GM23338 (cell line): ENCODE measurements at regions not wholly inside any gene's neighbourhood (a gene's known extent, or its start where the extent isn't known, plus 50 kb on each side); places are given as distances from the start of the nearest gene placed in this dataset.

ENCODE experiments used
- ATAC-seq: fragments of 200-7000 bp; cut with Tn5 transposase; 3 replicates; pipeline ENCODE4 v1.9.1; 2020
- DNase-seq: peaks from one replicate; pipeline ENCODE4 v3.0.0-alpha.2; 2015; ENCODE audit warnings: low spot score
- H2AFZ ChIP-seq: fragments of 200-600 bp; sonication (generic); 2 replicates; pipeline ENCODE4 v1.8.0; 2016; ENCODE audit warnings: antibody characterized with exemption, mild to moderate bottlenecking, moderate library complexity
- H3F3A ChIP-seq: fragments of 200-600 bp; sonication (generic); replicated peaks from 2 replicates; pipeline ENCODE4 v1.8.0; 2017; ENCODE audit warnings: antibody characterized with exemption, mixed run types, low read depth
- H3K27ac ChIP-seq: fragments of 200-600 bp; sonication (generic); 2 replicates; pipeline ENCODE4 v1.6.1; 2016; ENCODE audit warnings: low read depth
- H3K27me3 ChIP-seq: fragments of 200-600 bp; sonication (generic); 2 replicates; pipeline ENCODE4 v1.8.0; 2016; ENCODE audit warnings: mild to moderate bottlenecking, mixed run types, moderate library complexity; ENCODE audit not compliant: insufficient read depth
- H3K36me3 ChIP-seq: fragments of 200-600 bp; sonication (generic); 2 replicates; pipeline ENCODE4 v1.8.0; 2016; ENCODE audit warnings: mild to moderate bottlenecking; ENCODE audit not compliant: insufficient read depth
- H3K4me1 ChIP-seq: fragments of 200-600 bp; sonication (generic); 2 replicates; pipeline ENCODE4 v1.8.0; 2016; ENCODE audit warnings: mild to moderate bottlenecking, moderate library complexity; ENCODE audit not compliant: insufficient read depth
- H3K4me2 ChIP-seq: fragments of 200-600 bp; sonication (generic); 2 replicates; pipeline ENCODE4 v1.7.1; 2017; ENCODE audit warnings: mixed run types
- H3K4me3 ChIP-seq: fragments of 200-600 bp; sonication (generic); 2 replicates; pipeline ENCODE4 v1.6.1; 2016; ENCODE audit warnings: mixed run types
- H3K79me2 ChIP-seq: fragments of 200-600 bp; sonication (generic); replicated peaks from 2 replicates; pipeline ENCODE4 v1.8.0; 2017; ENCODE audit warnings: mild to moderate bottlenecking; ENCODE audit not compliant: insufficient read depth
- H3K9me2 ChIP-seq: fragments of 200-600 bp; sonication (generic); 2 replicates; pipeline ENCODE4 v1.8.0; 2017; ENCODE audit not compliant: insufficient read depth
- H4K20me1 ChIP-seq: fragments of 200-600 bp; sonication (generic); replicated peaks from 2 replicates; pipeline ENCODE4 v1.8.0; 2017; ENCODE audit warnings: mild to moderate bottlenecking; ENCODE audit not compliant: insufficient read depth
- H3K27ac Mint-ChIP-seq: 2 replicates; pipeline ENCODE4 v1.8.0; 2020; ENCODE audit warnings: inconsistent platforms, mild to moderate bottlenecking, moderate library complexity, mixed read lengths
- H3K27me3 Mint-ChIP-seq: 3 replicates; pipeline ENCODE4 v1.8.0; 2022; ENCODE audit warnings: low read depth, mild to moderate bottlenecking, moderate library complexity, mixed read lengths, inconsistent platforms; ENCODE audit not compliant: insufficient read depth, poor library complexity
- H3K36me3 Mint-ChIP-seq: 3 replicates; pipeline ENCODE4 v1.8.0; 2021; ENCODE audit warnings: low read depth, mild to moderate bottlenecking, inconsistent platforms, moderate library complexity, mixed read lengths
- H3K4me1 Mint-ChIP-seq: 3 replicates; pipeline ENCODE4 v1.8.0; 2020; ENCODE audit warnings: mild to moderate bottlenecking, inconsistent platforms, mixed read lengths
- H3K4me3 Mint-ChIP-seq: 3 replicates; pipeline ENCODE4 v1.8.0; 2021; ENCODE audit warnings: moderate library complexity, mild to moderate bottlenecking, inconsistent platforms, mixed read lengths
- H3K9me3 Mint-ChIP-seq: 3 replicates; pipeline ENCODE4 v1.8.0; 2020; ENCODE audit warnings: moderate library complexity, mild to moderate bottlenecking, inconsistent platforms, mixed read lengths
- EZH2phosphoT487 ChIP-seq: fragments of 200-600 bp; sonication (generic); IDR thresholded peaks from one replicate; pipeline ENCODE4 v1.8.1; 2018; ENCODE audit warnings: antibody characterized with exemption; ENCODE audit not compliant: unreplicated experiment
- ZNF114 ChIP-seq: fragments of 250-450 bp; sonication (Bioruptor Pico); IDR thresholded peaks from 2 replicates; pipeline ENCODE4 v1.5.0; 2020; ENCODE audit warnings: mild to moderate bottlenecking, moderate library complexity
- ZNF331 ChIP-seq: fragments of 250-450 bp; sonication (Bioruptor Pico); IDR thresholded peaks from 2 replicates; pipeline ENCODE4 v1.5.0; 2020; ENCODE audit warnings: low read depth, mild to moderate bottlenecking, moderate library complexity

DNA sequence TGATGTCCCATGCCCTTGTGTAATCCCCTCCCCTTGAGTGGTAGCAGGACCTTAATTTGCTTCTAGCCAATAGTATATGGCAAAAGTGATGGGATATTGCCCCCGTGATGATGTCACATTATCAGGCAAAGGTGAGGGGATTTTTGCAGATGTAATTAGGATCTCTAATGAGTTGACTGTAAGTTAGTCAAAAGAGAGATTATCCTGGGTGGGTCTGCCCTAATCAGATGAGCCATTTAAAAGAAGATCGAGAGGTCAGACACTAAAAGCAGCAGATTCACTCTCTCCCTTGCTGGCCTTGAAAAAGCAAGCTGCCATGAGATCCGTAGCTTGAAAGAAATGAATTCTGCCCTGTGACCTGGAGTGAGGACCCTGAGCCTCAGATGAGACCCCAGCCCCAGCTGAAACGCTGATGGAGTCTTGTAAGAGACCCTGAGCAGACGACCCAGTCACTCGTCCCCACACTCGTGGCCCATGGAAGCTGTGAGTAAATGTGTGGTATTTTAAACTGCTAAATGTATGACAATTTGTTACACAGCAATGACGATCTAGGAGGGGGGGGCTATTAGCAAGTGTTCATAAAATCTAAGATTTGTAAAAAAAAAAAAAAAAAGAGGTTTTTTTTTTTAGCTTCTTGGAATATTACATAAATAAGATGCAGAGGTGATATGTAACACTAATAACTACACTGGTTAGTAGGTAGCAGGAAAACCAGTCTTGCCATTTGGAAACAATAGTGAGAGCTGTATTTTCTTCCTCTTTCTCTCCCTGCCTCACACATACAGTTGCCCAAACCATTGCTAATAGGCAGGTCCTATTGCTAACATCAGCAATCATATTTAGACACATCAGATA lies 50.3 kb upstream of the TARBP1 start:
- H3K4me3 ChIP-seq = no peak overlapping the region
- no peaks in the 10 kb centered on the region for H3K9me3 Mint-ChIP-seq
- H3K27me3 Mint-ChIP-seq = peaks cover 7% of the 10 kb centered on the region
- H3K36me3 ChIP-seq = no peaks in the 10 kb centered on the region
- H3K4me3 Mint-ChIP-seq = no peak overlapping the region
- H3K27ac ChIP-seq = no peak overlapping the region
- TF ChIP-seq ZNF114 (CRISPR knock-in tag) (no peak), EZH2phosphoT487 (no peak), ZNF331 (CRISPR knock-in tag) (no peak)
- H3K36me3 Mint-ChIP-seq = no peaks in the 10 kb centered on the region
- H3K4me1 Mint-ChIP-seq = peaks cover 29% of the 10 kb centered on the region
- H3K4me2 ChIP-seq = no peak overlapping the region
- no peak overlapping the region for H2AFZ ChIP-seq
- H3K27me3 ChIP-seq = no peaks in the 10 kb centered on the region
- no peaks in the 10 kb centered on the region for H3K79me2 ChIP-seq
- peaks cover 7% of the 10 kb centered on the region; the same call in 1 of the 2 replicates for H3K4me1 ChIP-seq
- DNase-seq (no peak), ATAC-seq (no peak)
- no peaks in the 10 kb centered on the region for H4K20me1 ChIP-seq
- no peaks in the 10 kb centered on the region for H3K9me2 ChIP-seq
- no peak overlapping the region for H3K27ac Mint-ChIP-seq
- 0 out of 2 replicates have a peak, but pooled peaks cover 3% of the 10 kb centered on the region for H3F3A ChIP-seq
